T-helper 17 cell (primary cell): ENCODE measurements at regions not wholly inside any gene's neighbourhood (a gene's known extent, or its start where the extent isn't known, plus 50 kb on each side); places are given as distances from the start of the nearest gene placed in this dataset.

ENCODE experiments used
- ATAC-seq: fragments of 150-1000 bp; cut with Tn5 transposase; 2 replicates; pipeline ENCODE4 v1.10.0; 2021; ENCODE audit warnings: mild to moderate bottlenecking, moderate library complexity
- DNase-seq, 3 donors: peaks; one replicate each; pipeline versions ENCODE4 v3.0.0 to v3.0.0-alpha.2; 2020 to 2021
- H3K9me3 ChIP-seq: one replicate; pipeline ENCODE4 v1.7.0; 2013; ENCODE audit warnings: low read length, mild to moderate bottlenecking; ENCODE audit not compliant: control insufficient read depth, poor library complexity, severe bottlenecking
- H3K27ac Mint-ChIP-seq: one replicate; pipeline ENCODE4 v1.8.0; 2022; ENCODE audit warnings: mild to moderate bottlenecking, moderate library complexity, mixed read lengths
- H3K27me3 Mint-ChIP-seq: one replicate; pipeline ENCODE4 v1.8.0; 2022; ENCODE audit warnings: mixed read lengths
- H3K36me3 Mint-ChIP-seq: one replicate; pipeline ENCODE4 v1.8.0; 2022; ENCODE audit warnings: low read depth, mixed read lengths
- H3K4me1 Mint-ChIP-seq: one replicate; pipeline ENCODE4 v1.8.0; 2022; ENCODE audit warnings: mild to moderate bottlenecking, mixed read lengths
- H3K4me3 Mint-ChIP-seq: one replicate; pipeline ENCODE4 v1.8.0; 2022; ENCODE audit warnings: mild to moderate bottlenecking, moderate library complexity, mixed read lengths

- Mint-ChIP-seq H3K4me1 (no peaks in the 10 kb centered on the region), H3K4me3 (no peak overlapping the region), H3K27ac (no peak overlapping the region), H3K27me3 (no peaks in the 10 kb centered on the region), H3K36me3 (peaks cover 2% of the 10 kb centered on the region)
- DNase-seq, result no peak
- no peaks in the 10 kb centered on the region for H3K9me3 ChIP-seq
- no peak for ATAC-seq
These were observed 54.3 kb upstream of the PUDP start for GRCh38 chrX:7202206-7202605.

- Mint-ChIP-seq H3K36me3 (peaks cover 2% of the 10 kb centered on the region), H3K27ac (no peak overlapping the region), H3K4me1 (no peaks in the 10 kb centered on the region), H3K27me3 (no peaks in the 10 kb centered on the region), H3K4me3 (no peak overlapping the region)
- H3K9me3 ChIP-seq, result no peaks in the 10 kb centered on the region
- ATAC-seq (no peak), DNase-seq (no peak)
These were observed 53.5 kb upstream of the PUDP start for GRCh38 chrX:7201496-7201895.

- Mint-ChIP-seq H3K36me3 (peaks cover 2% of the 10 kb centered on the region), H3K27me3 (no peaks in the 10 kb centered on the region), H3K4me3 (no peak overlapping the region), H3K27ac (no peak overlapping the region), H3K4me1 (no peaks in the 10 kb centered on the region)
- DNase-seq (no peak), ATAC-seq (no peak)
- H3K9me3 ChIP-seq, result no peaks in the 10 kb centered on the region
These were observed 50.5 kb upstream of the PUDP start for GRCh38 chrX:7198499-7198898.
